ENCODE measurements at regions not wholly inside any gene's neighbourhood (a gene's known extent, or its start where the extent isn't known, plus 50 kb on each side); places are given as distances from the start of the nearest gene placed in this dataset.

DNA sequence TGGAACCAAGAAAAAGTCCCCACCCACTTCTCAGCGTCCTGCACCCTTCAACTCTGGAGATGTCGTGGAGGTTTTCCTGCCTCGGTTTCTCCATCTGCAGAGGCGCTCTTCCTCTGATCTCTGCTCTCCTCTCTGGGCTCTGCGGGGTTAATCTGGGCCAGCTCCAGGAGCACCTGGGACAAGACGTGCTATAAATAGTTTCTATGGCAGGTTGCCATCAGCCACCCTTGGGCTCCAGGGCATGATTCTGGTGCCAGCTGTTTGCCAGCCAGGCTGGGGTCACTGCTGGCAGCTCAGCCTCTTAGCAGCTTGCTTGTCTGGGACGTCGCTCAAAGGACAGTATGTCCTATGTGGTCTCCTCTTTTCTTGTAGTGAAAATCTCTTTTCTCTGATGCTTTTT, 137.1 kb downstream of the ACTL8 start:
- DNase-seq = peak; percentile 13
- H3K4me3 Mint-ChIP-seq = no peak overlapping the region
- Histone ChIP-seq H3K36me3 (ENCODE audit: control insufficient read depth, insufficient read depth, low read length) (no peaks in the 10 kb centered on the region), H3K9me3 (ENCODE audit: control insufficient read depth, low read length) (no peaks in the 10 kb centered on the region), H3K9ac (ENCODE audit: extremely low read depth, low read length, poor library complexity, severe bottlenecking) (no peak overlapping the region), H3K4me1 (ENCODE audit: control insufficient read depth, insufficient read depth, low read length) (no peaks in the 10 kb centered on the region), H3K27ac (ENCODE audit: low read depth, low read length) (no peak overlapping the region), H3K4me3 (ENCODE audit: low read length) (no peak overlapping the region), H3K27me3 (ENCODE audit: control insufficient read depth, insufficient read depth, low read length, poor library complexity, severe bottlenecking) (peaks cover 10% of the 10 kb centered on the region)
- no peak overlapping the region for H3K27ac Mint-ChIP-seq
- peaks cover 30% of the 10 kb centered on the region for H3K27me3 Mint-ChIP-seq (ENCODE audit: insufficient read depth)
- H3K4me1 Mint-ChIP-seq = no peaks in the 10 kb centered on the region
- H3K9me3 Mint-ChIP-seq = no peaks in the 10 kb centered on the region
- TF ChIP-seq, protein P1, sequence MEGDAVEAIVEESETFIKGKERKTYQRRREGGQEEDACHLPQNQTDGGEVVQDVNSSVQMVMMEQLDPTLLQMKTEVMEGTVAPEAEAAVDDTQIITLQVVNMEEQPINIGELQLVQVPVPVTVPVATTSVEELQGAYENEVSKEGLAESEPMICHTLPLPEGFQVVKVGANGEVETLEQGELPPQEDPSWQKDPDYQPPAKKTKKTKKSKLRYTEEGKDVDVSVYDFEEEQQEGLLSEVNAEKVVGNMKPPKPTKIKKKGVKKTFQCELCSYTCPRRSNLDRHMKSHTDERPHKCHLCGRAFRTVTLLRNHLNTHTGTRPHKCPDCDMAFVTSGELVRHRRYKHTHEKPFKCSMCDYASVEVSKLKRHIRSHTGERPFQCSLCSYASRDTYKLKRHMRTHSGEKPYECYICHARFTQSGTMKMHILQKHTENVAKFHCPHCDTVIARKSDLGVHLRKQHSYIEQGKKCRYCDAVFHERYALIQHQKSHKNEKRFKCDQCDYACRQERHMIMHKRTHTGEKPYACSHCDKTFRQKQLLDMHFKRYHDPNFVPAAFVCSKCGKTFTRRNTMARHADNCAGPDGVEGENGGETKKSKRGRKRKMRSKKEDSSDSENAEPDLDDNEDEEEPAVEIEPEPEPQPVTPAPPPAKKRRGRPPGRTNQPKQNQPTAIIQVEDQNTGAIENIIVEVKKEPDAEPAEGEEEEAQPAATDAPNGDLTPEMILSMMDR (conservative IDR thresholded peaks at IDR 0.05) = no peak
- no peaks in the 10 kb centered on the region for H3K36me3 Mint-ChIP-seq (ENCODE audit: low read depth)
- WGBS, 2 experiments (ENCODE audit: insufficient coverage in 1 of 2, insufficient read length in 1 of 2) = 91 to 93% methylated on average over 6 to 8 of the region's 8 CpGs

DNA sequence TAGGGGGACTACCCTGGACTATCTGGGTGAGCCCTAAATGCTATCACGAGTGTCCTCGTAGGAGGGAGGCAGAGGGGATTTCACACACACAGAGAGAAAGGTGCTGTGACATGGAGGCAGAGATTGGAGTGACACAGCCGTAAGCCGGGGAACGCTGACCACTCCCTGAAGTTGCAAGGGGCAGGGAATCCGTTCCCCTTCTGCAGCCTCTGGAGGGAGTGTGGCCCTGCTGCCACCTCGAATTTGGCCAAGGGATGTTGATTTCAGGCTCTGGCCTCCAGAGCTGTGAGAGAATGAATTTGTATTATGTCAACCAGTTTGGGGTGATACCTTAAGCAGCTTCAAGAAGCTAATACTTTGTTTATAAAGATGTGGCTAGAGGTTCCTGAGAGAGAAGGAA, 137.7 kb downstream of the ACTL8 start:
- peaks cover 30% of the 10 kb centered on the region for H3K27me3 Mint-ChIP-seq (ENCODE audit: insufficient read depth)

DNA sequence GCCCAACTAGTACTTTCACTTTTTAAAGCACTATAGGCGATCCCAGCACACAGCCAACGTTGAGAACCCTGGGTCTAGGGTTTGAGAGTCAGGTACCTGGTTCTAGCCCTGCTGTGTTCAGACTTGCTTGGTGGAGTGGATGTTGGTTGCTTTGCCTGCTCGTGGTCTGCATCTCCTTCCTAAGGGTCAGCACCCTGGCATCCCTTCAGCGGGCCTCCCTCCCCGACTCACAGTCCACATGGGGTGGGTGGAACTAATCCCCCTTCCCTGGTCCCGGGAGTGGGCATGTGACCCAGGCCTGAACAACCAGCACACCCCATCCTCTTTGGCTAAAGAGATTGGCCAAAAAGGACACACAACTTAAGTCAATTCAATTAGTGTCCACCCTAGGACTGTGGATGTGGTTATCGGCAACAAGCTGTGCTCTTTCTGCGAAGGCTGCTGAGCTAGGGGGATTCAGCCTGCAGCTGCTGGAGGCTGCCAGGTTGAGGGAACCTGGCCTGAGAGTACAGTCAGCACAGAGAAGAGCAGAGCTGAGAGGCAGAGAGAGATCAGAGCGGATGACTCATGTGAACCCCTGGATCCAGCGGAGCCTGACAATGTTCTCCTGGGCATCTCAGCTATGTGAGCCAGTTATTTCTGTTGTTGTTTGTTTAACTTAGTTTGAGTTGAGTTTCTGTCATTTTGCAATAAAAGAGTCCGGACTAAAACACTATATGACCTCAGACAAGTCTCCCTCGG, 138.9 kb downstream of the ACTL8 start:
- H3K36me3 ChIP-seq (ENCODE audit: control insufficient read depth, insufficient read depth, low read length) = no peaks in the 10 kb centered on the region
- no peak overlapping the region for H3K27ac Mint-ChIP-seq
- H3K27me3 ChIP-seq (ENCODE audit: control insufficient read depth, insufficient read depth, low read length, poor library complexity, severe bottlenecking) = peaks cover 24% of the 10 kb centered on the region
- H3K9me3 ChIP-seq (ENCODE audit: control insufficient read depth, low read length) = no peaks in the 10 kb centered on the region
- H3K9ac ChIP-seq (ENCODE audit: extremely low read depth, low read length, poor library complexity, severe bottlenecking) = no peak overlapping the region
- TF ChIP-seq, protein P1 (conservative IDR thresholded peaks at IDR 0.05) = no peak
- H3K4me3 Mint-ChIP-seq = no peak overlapping the region
- H3K27me3 Mint-ChIP-seq (ENCODE audit: insufficient read depth) = peaks cover 41% of the 10 kb centered on the region
- H3K4me1 Mint-ChIP-seq = no peaks in the 10 kb centered on the region
- no peak overlapping the region for H3K4me3 ChIP-seq (ENCODE audit: low read length)
- DNase-seq = peak; percentile 45
- WGBS, 2 experiments (ENCODE audit: insufficient coverage in 1 of 2, insufficient read length in 1 of 2) = 90 to 92% methylated on average over 9 to 12 of the region's 12 CpGs
- H3K9me3 Mint-ChIP-seq = peaks cover 3% of the 10 kb centered on the region
- no peaks in the 10 kb centered on the region for H3K36me3 Mint-ChIP-seq (ENCODE audit: low read depth)
- H3K27ac ChIP-seq (ENCODE audit: low read depth, low read length) = no peak overlapping the region
- no peaks in the 10 kb centered on the region for H3K4me1 ChIP-seq (ENCODE audit: control insufficient read depth, insufficient read depth, low read length)

More for the DNA sequence above, 137.7 kb downstream of the ACTL8 start:
- TF ChIP-seq, protein P1 (conservative IDR thresholded peaks at IDR 0.05) = no peak
- no peaks in the 10 kb centered on the region for H3K36me3 Mint-ChIP-seq (ENCODE audit: low read depth)
- Histone ChIP-seq H3K36me3 (ENCODE audit: control insufficient read depth, insufficient read depth, low read length) (no peaks in the 10 kb centered on the region), H3K9ac (ENCODE audit: extremely low read depth, low read length, poor library complexity, severe bottlenecking) (no peak overlapping the region), H3K4me1 (ENCODE audit: control insufficient read depth, insufficient read depth, low read length) (no peaks in the 10 kb centered on the region), H3K27me3 (ENCODE audit: control insufficient read depth, insufficient read depth, low read length, poor library complexity, severe bottlenecking) (peaks cover 13% of the 10 kb centered on the region), H3K27ac (ENCODE audit: low read depth, low read length) (no peak overlapping the region), H3K4me3 (ENCODE audit: low read length) (no peak overlapping the region), H3K9me3 (ENCODE audit: control insufficient read depth, low read length) (no peaks in the 10 kb centered on the region)
- WGBS, 2 experiments (ENCODE audit: insufficient coverage in 1 of 2, insufficient read length in 1 of 2) = 74 to 83% methylated on average over 5 to 7 of the region's 7 CpGs
- no peaks in the 10 kb centered on the region for H3K4me1 Mint-ChIP-seq
- H3K9me3 Mint-ChIP-seq = no peaks in the 10 kb centered on the region
- no peak overlapping the region for H3K4me3 Mint-ChIP-seq
- peak; percentile 42 for DNase-seq
- H3K27ac Mint-ChIP-seq = no peak overlapping the region

Measured in endodermal cell (in vitro differentiated cells).